ENCODE measurements at regions not wholly inside any gene's neighbourhood (a gene's known extent, or its start where the extent isn't known, plus 50 kb on each side); places are given as distances from the start of the nearest gene placed in this dataset.
"Not testable (repeated sequence)": the region's sequence is repeated elsewhere in the genome, so short reads cannot be mapped to it uniquely, and the experiment has no call there.

DNA sequence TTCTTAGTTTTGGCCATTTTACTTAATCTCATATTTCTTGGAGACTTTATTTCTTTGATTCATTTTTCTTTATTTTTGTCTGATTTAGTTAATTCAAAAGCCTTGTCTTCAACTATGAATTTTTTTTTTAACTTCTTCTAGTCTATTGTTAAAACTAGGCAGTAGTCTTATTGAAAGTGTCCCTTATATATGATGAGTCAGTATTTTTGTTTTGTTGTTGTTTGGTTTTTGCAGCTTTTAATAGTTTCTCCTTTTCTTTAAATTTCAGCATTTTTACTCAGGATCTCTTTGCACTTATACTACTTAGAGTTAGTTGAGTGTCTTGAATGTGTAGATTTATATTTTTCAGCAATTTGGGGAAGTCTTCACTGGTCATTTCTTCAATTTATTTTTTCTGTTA is 758.5 kb upstream of the CDH8 start:
- no peak overlapping the region for H3K4me2 ChIP-seq (ENCODE audit: insufficient read depth, insufficient read length, low read length)
- H4K8ac ChIP-seq (replicated peaks; ENCODE audit: insufficient read length, low read depth, low read length) = no peak overlapping the region
- no peak overlapping the region for H2BK20ac ChIP-seq (ENCODE audit: low read depth, low read length, poor library complexity, severe bottlenecking)
- no peak overlapping the region for H3K4me3 Mint-ChIP-seq
- H3K9me3 ChIP-seq (ENCODE audit: control insufficient read depth, low read depth, low read length) = no peaks in the 10 kb centered on the region
- H2AFZ ChIP-seq (ENCODE audit: low read length) = no peak overlapping the region
- no peak overlapping the region for H3K14ac ChIP-seq (ENCODE audit: insufficient read depth, low read length)
- H3K27ac Mint-ChIP-seq = no peak overlapping the region
- no peak overlapping the region for H2BK12ac ChIP-seq (ENCODE audit: insufficient read length, low read depth, low read length)
- no peak overlapping the region for H3T11ph ChIP-seq (ENCODE audit: low read length)
- H4K91ac ChIP-seq (ENCODE audit: insufficient read length, low read depth, low read length) = no peak overlapping the region
- no peak overlapping the region for H3K23ac ChIP-seq (ENCODE audit: insufficient read length, low read depth, low read length)
- H3K79me1 ChIP-seq (ENCODE audit: insufficient read depth, low read depth, low read length, poor library complexity, severe bottlenecking) = no peaks in the 10 kb centered on the region
- H3K4ac ChIP-seq (ENCODE audit: low read depth, low read length) = no peak overlapping the region
- H2AK5ac ChIP-seq (ENCODE audit: insufficient read length, low read length) = no peak overlapping the region
- no peaks in the 10 kb centered on the region for H3K4me1 ChIP-seq (ENCODE audit: insufficient read depth, low read length)
- H3K9me3 Mint-ChIP-seq = peaks cover 0 to 3% of the 10 kb centered on the region in 2 experiments; a peak in 1 of 5 replicates
- no peak overlapping the region for H2BK5ac ChIP-seq (ENCODE audit: insufficient read length, low read length)
- no peaks in the 10 kb centered on the region for H3K4me1 Mint-ChIP-seq
- DNase-seq = no peak
- H2BK120ac ChIP-seq (ENCODE audit: low read depth, low read length, poor library complexity, severe bottlenecking) = no peak overlapping the region
- no peaks in the 10 kb centered on the region for H3K79me2 ChIP-seq (ENCODE audit: insufficient read depth, low read length)
- H3K27me3 ChIP-seq (ENCODE audit: insufficient read depth, low read length) = no peaks in the 10 kb centered on the region
- H3K9ac ChIP-seq (ENCODE audit: extremely low read depth, insufficient read length, low read length) = no peak overlapping the region
- no peaks in the 10 kb centered on the region; a peak in 1 of 7 replicates for H3K36me3 Mint-ChIP-seq (ENCODE audit: insufficient read depth in 1 of 3, low read depth in 3 of 3)
- H4K20me1 ChIP-seq (ENCODE audit: control insufficient read depth, insufficient read depth, insufficient read length) = no peaks in the 10 kb centered on the region
- H3K23me2 ChIP-seq (ENCODE audit: insufficient read length, low read depth, low read length, poor library complexity, severe bottlenecking) = no peaks in the 10 kb centered on the region
- H3K27ac ChIP-seq (ENCODE audit: insufficient read length, low read depth, low read length) = no peak overlapping the region
- no peak overlapping the region for H2BK15ac ChIP-seq (ENCODE audit: low read depth, low read length)
- no peak overlapping the region for H4K5ac ChIP-seq (ENCODE audit: insufficient read length, low read depth, low read length)
- TF ChIP-seq, protein P1, sequence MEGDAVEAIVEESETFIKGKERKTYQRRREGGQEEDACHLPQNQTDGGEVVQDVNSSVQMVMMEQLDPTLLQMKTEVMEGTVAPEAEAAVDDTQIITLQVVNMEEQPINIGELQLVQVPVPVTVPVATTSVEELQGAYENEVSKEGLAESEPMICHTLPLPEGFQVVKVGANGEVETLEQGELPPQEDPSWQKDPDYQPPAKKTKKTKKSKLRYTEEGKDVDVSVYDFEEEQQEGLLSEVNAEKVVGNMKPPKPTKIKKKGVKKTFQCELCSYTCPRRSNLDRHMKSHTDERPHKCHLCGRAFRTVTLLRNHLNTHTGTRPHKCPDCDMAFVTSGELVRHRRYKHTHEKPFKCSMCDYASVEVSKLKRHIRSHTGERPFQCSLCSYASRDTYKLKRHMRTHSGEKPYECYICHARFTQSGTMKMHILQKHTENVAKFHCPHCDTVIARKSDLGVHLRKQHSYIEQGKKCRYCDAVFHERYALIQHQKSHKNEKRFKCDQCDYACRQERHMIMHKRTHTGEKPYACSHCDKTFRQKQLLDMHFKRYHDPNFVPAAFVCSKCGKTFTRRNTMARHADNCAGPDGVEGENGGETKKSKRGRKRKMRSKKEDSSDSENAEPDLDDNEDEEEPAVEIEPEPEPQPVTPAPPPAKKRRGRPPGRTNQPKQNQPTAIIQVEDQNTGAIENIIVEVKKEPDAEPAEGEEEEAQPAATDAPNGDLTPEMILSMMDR (conservative IDR thresholded peaks at IDR 0.05) = no peak
- H3K27me3 Mint-ChIP-seq (ENCODE audit: low read depth) = no peaks in the 10 kb centered on the region; the same call in 1 of the 2 replicates
- no peak overlapping the region for H3K56ac ChIP-seq (ENCODE audit: insufficient read length, low read depth, low read length)
- no peak overlapping the region for H3K18ac ChIP-seq (ENCODE audit: insufficient read length, low read depth, low read length)

DNA sequence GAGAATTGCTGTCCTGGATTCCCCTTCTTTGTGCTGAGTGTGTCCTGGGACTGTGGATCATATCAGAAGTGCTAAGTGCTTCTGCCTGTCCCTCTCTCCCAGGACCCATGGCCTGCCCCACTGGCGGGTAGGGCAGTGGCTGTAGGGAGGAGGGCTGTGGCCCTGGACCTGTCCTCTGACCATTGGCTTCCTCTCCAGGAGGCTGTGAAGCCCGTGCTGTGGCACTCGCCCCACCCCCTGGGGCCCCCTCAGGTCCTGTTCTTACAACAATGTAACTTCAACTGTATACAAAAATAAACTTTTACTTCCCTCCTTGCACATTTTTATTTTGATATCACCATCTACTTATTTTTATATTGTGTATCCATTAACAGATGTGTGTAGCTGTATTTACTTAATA is 743.8 kb upstream of the CDH8 start:
- WGBS (ENCODE audit: extremely low coverage, insufficient read length, low lambda C conversion rate) = no CpG with 5 or more reads among the region's 3 CpGs
- H2BK20ac ChIP-seq (ENCODE audit: low read depth, low read length, poor library complexity, severe bottlenecking); H3K18ac ChIP-seq (ENCODE audit: insufficient read length, low read depth, low read length); H4K20me1 ChIP-seq (ENCODE audit: control insufficient read depth, insufficient read depth, insufficient read length); H3K4me1 ChIP-seq (ENCODE audit: insufficient read depth, low read length); H3K23ac ChIP-seq (ENCODE audit: insufficient read length, low read depth, low read length); H3K56ac ChIP-seq (ENCODE audit: insufficient read length, low read depth, low read length); H3K4me1 Mint-ChIP-seq; H3K4ac ChIP-seq (ENCODE audit: low read depth, low read length); H3K27me3 Mint-ChIP-seq (ENCODE audit: low read depth); H2BK15ac ChIP-seq (ENCODE audit: low read depth, low read length); H3K27ac ChIP-seq (ENCODE audit: insufficient read length, low read depth, low read length); H2BK120ac ChIP-seq (ENCODE audit: low read depth, low read length, poor library complexity, severe bottlenecking); H2AK5ac ChIP-seq (ENCODE audit: insufficient read length, low read length); H3T11ph ChIP-seq (ENCODE audit: low read length); H3K36me3 Mint-ChIP-seq (ENCODE audit: insufficient read depth in 1 of 3, low read depth in 3 of 3); H2BK5ac ChIP-seq (ENCODE audit: insufficient read length, low read length); H3K4me3 Mint-ChIP-seq; H3K27me3 ChIP-seq (ENCODE audit: insufficient read depth, low read length); H3K27ac Mint-ChIP-seq; H4K8ac ChIP-seq (replicated peaks; ENCODE audit: insufficient read length, low read depth, low read length); H4K5ac ChIP-seq (ENCODE audit: insufficient read length, low read depth, low read length); H4K91ac ChIP-seq (ENCODE audit: insufficient read length, low read depth, low read length); H3K79me1 ChIP-seq (ENCODE audit: insufficient read depth, low read depth, low read length, poor library complexity, severe bottlenecking); H3K23me2 ChIP-seq (ENCODE audit: insufficient read length, low read depth, low read length, poor library complexity, severe bottlenecking); H3K14ac ChIP-seq (ENCODE audit: insufficient read depth, low read length); H3K4me2 ChIP-seq (ENCODE audit: insufficient read depth, insufficient read length, low read length); H3K9me3 Mint-ChIP-seq; H3K9ac ChIP-seq (ENCODE audit: extremely low read depth, insufficient read length, low read length); H2AFZ ChIP-seq (ENCODE audit: low read length); DNase-seq; H2BK12ac ChIP-seq (ENCODE audit: insufficient read length, low read depth, low read length); H3K9me3 ChIP-seq (ENCODE audit: control insufficient read depth, low read depth, low read length); H3K79me2 ChIP-seq (ENCODE audit: insufficient read depth, low read length): not testable (repeated sequence)

Measured in H9 (cell line).